H9 (cell line): ENCODE measurements at regions not wholly inside any gene's neighbourhood (a gene's known extent, or its start where the extent isn't known, plus 50 kb on each side); places are given as distances from the start of the nearest gene placed in this dataset.

Experiments used
- DNase-seq: peaks from one replicate; pipeline ENCODE4 v3.0.0-alpha.2; 2017
- H2AFZ ChIP-seq: one replicate; pipeline ENCODE4 v1.6.1; 2013; ENCODE audit warnings: mild to moderate bottlenecking, low read length, control low read depth, moderate library complexity
- H2AK5ac ChIP-seq: 2 replicates; pipeline ENCODE4 v1.6.1; 2013; ENCODE audit warnings: low read length, control low read depth, mixed read lengths; ENCODE audit not compliant: insufficient read length
- H2BK120ac ChIP-seq: one replicate; pipeline ENCODE4 v1.6.1; 2013; ENCODE audit warnings: low read depth, mild to moderate bottlenecking, low read length, control low read depth, inconsistent platforms; ENCODE audit not compliant: poor library complexity, severe bottlenecking
- H2BK12ac ChIP-seq: 2 replicates; pipeline ENCODE4 v1.6.1; 2013; ENCODE audit warnings: low read length, control low read depth, mixed read lengths, low read depth; ENCODE audit not compliant: insufficient read length
- H2BK15ac ChIP-seq: 2 replicates; pipeline ENCODE4 v1.6.1; 2013; ENCODE audit warnings: low read depth, low read length, control low read depth
- H2BK20ac ChIP-seq: one replicate; pipeline ENCODE4 v1.6.1; 2013; ENCODE audit warnings: low read depth, mild to moderate bottlenecking, low read length, control low read depth, inconsistent platforms; ENCODE audit not compliant: poor library complexity, severe bottlenecking
- H2BK5ac ChIP-seq: 2 replicates; pipeline ENCODE4 v1.6.1; 2013; ENCODE audit warnings: low read length, control low read depth, mixed read lengths; ENCODE audit not compliant: insufficient read length
- H3K14ac ChIP-seq: 2 replicates; pipeline ENCODE4 v1.6.1; 2013; ENCODE audit warnings: low read length, control low read depth; ENCODE audit not compliant: insufficient read depth
- H3K18ac ChIP-seq: 2 replicates; pipeline ENCODE4 v1.6.1; 2013; ENCODE audit warnings: low read depth, mild to moderate bottlenecking, mixed read lengths, low read length, control low read depth; ENCODE audit not compliant: insufficient read length
- H3K23ac ChIP-seq: 2 replicates; pipeline ENCODE4 v1.6.1; 2013; ENCODE audit warnings: low read length, control low read depth, mixed read lengths, low read depth; ENCODE audit not compliant: insufficient read length
- H3K23me2 ChIP-seq: 2 replicates; pipeline ENCODE4 v1.6.1; 2013; ENCODE audit warnings: low read depth, mild to moderate bottlenecking, mixed read lengths, low read length, control low read depth; ENCODE audit not compliant: insufficient read length, poor library complexity, severe bottlenecking
- H3K27ac ChIP-seq: 2 replicates; pipeline ENCODE4 v1.5.1; 2013; ENCODE audit warnings: low read length, control low read depth, mixed read lengths, low read depth; ENCODE audit not compliant: insufficient read length
- H3K27me3 ChIP-seq: 2 replicates; pipeline ENCODE4 v1.6.1; 2013; ENCODE audit warnings: low read length, control low read depth, inconsistent platforms; ENCODE audit not compliant: insufficient read depth
- H3K4ac ChIP-seq: 2 replicates; pipeline ENCODE4 v1.6.1; 2013; ENCODE audit warnings: low read depth, mild to moderate bottlenecking, control low read depth, inconsistent platforms, low read length, moderate library complexity
- H3K4me1 ChIP-seq: 2 replicates; pipeline ENCODE4 v1.6.1; 2013; ENCODE audit warnings: low read length, control low read depth, inconsistent platforms; ENCODE audit not compliant: insufficient read depth
- H3K4me2 ChIP-seq: 2 replicates; pipeline ENCODE4 v1.6.1; 2013; ENCODE audit warnings: low read length, control low read depth, mixed read lengths; ENCODE audit not compliant: insufficient read length, insufficient read depth
- H3K56ac ChIP-seq: 2 replicates; pipeline ENCODE4 v1.6.1; 2013; ENCODE audit warnings: low read depth, mild to moderate bottlenecking, mixed read lengths, low read length, control low read depth; ENCODE audit not compliant: insufficient read length
- H3K79me1 ChIP-seq: 2 replicates; pipeline ENCODE4 v1.6.1; 2013; ENCODE audit warnings: low read depth, mild to moderate bottlenecking, moderate library complexity, low read length, control low read depth, inconsistent platforms; ENCODE audit not compliant: insufficient read depth, poor library complexity, severe bottlenecking
- H3K79me2 ChIP-seq: 2 replicates; pipeline ENCODE4 v1.6.1; 2013; ENCODE audit warnings: low read length, control low read depth, inconsistent platforms; ENCODE audit not compliant: insufficient read depth
- H3K9ac ChIP-seq: 2 replicates; pipeline ENCODE4 v1.6.1; 2013; ENCODE audit warnings: low read length, control low read depth, mixed read lengths; ENCODE audit not compliant: insufficient read length; ENCODE audit errors: extremely low read depth
- H3K9me3 ChIP-seq: one replicate; pipeline ENCODE4 v1.6.1; 2013; ENCODE audit warnings: low read depth, low read length, inconsistent platforms; ENCODE audit not compliant: control insufficient read depth
- H3T11ph ChIP-seq: one replicate; pipeline ENCODE4 v1.6.1; 2013; ENCODE audit warnings: mild to moderate bottlenecking, low read length, control low read depth, inconsistent platforms
- H4K20me1 ChIP-seq: one replicate; pipeline ENCODE4 v1.6.1; 2013; ENCODE audit not compliant: control insufficient read depth, insufficient read length, insufficient read depth
- H4K5ac ChIP-seq: 2 replicates; pipeline ENCODE4 v1.6.1; 2013; ENCODE audit warnings: low read depth, mild to moderate bottlenecking, mixed read lengths, low read length, control low read depth; ENCODE audit not compliant: insufficient read length
- H4K8ac ChIP-seq: replicated peaks from 2 replicates; pipeline ENCODE4 v1.6.1; 2013; ENCODE audit warnings: low read length, control low read depth, mixed read lengths, low read depth; ENCODE audit not compliant: insufficient read length
- H4K91ac ChIP-seq: 2 replicates; pipeline ENCODE4 v1.6.1; 2013; ENCODE audit warnings: low read depth, mild to moderate bottlenecking, moderate library complexity, mixed read lengths, low read length, control low read depth; ENCODE audit not compliant: insufficient read length
- H3K27ac Mint-ChIP-seq, 3 experiments: 2 replicates in 2 of 3; 3 replicates in 1 of 3; pipeline ENCODE4 v1.8.0; 2020 to 2021; ENCODE audit warnings: mixed read lengths in 3 of 3, mild to moderate bottlenecking in 1 of 3, moderate library complexity in 1 of 3
- H3K27me3 Mint-ChIP-seq: 2 replicates; pipeline ENCODE4 v1.8.0; 2021; ENCODE audit warnings: low read depth, mild to moderate bottlenecking, moderate library complexity, mixed read lengths
- H3K36me3 Mint-ChIP-seq, 3 experiments: 2 replicates in 2 of 3; 3 replicates in 1 of 3; pipeline ENCODE4 v1.8.0; 2020 to 2021; ENCODE audit warnings: low read depth in 3 of 3, mixed read lengths in 3 of 3; ENCODE audit not compliant: insufficient read depth in 1 of 3
- H3K4me1 Mint-ChIP-seq, 2 experiments: 2 replicates each; pipeline ENCODE4 v1.8.0; 2020; ENCODE audit warnings: mixed read lengths in 2 of 2
- H3K4me3 Mint-ChIP-seq, 2 experiments: 2 replicates in 1 of 2; 3 replicates in 1 of 2; pipeline ENCODE4 v1.8.0; 2020 to 2021; ENCODE audit warnings: mild to moderate bottlenecking in 2 of 2, mixed read lengths in 2 of 2, moderate library complexity in 1 of 2
- H3K9me3 Mint-ChIP-seq, 2 experiments: 2 replicates in 1 of 2; 3 replicates in 1 of 2; pipeline ENCODE4 v1.8.0; 2020; ENCODE audit warnings: mild to moderate bottlenecking in 2 of 2, mixed read lengths in 2 of 2, moderate library complexity in 1 of 2
- CTCF ChIP-seq: fragments of 200-600 bp; sonication (generic); conservative IDR thresholded peaks from 3 replicates; pipeline ENCODE4 v1.8.0; 2021; ENCODE audit warnings: antibody characterized with exemption, mild to moderate bottlenecking
- WGBS: extraction: QIAGEN DNeasy Blood & Tissue Kit; methylation state at CpG from one replicate; pipeline ENCODE4 v1.1.7; 2013; ENCODE audit warnings: missing lambda C conversion rate, low lambda C conversion rate, mixed read lengths; ENCODE audit not compliant: insufficient read length; ENCODE audit errors: extremely low coverage; 5-methylcytosine and 5-hydroxymethylcytosine counted together

GRCh38 chr22:48065892-48066291 is 1303.4 kb downstream of the TBC1D22A start:
- Histone ChIP-seq H3K23ac (no peak overlapping the region), H2BK12ac (no peak overlapping the region), H3K4me2 (no peak overlapping the region), H3K9ac (no peak overlapping the region), H3K27ac (no peak overlapping the region), H2AK5ac (no peak overlapping the region), H3K79me2 (no peaks in the 10 kb centered on the region), H2BK5ac (no peak overlapping the region), H3K18ac (no peak overlapping the region), H4K5ac (no peak overlapping the region), H4K8ac (no peak overlapping the region), H2BK15ac (no peak overlapping the region), H2BK120ac (no peak overlapping the region), H3K4ac (no peak overlapping the region), H3K56ac (no peak overlapping the region), H2BK20ac (no peak overlapping the region), H3K23me2 (no peaks in the 10 kb centered on the region), H3K14ac (no peak overlapping the region; the same call in 1 of the 2 replicates), H3K4me1 (no peaks in the 10 kb centered on the region), H3K9me3 (no peaks in the 10 kb centered on the region), H3T11ph (no peak overlapping the region), H3K27me3 (no peaks in the 10 kb centered on the region), H3K79me1 (no peaks in the 10 kb centered on the region), H2AFZ (no peak overlapping the region), H4K91ac (no peak overlapping the region), H4K20me1 (no peaks in the 10 kb centered on the region)
- TF ChIP-seq CTCF: no peak
- WGBS: no CpG with 5 or more reads among the region's 7 CpGs
- Mint-ChIP-seq H3K9me3 (peaks cover 2 to 3% of the 10 kb centered on the region in 2 experiments; a peak in 3 of 5 replicates), H3K4me3 (no peak overlapping the region), H3K27me3 (peaks cover 1% of the 10 kb centered on the region; the same call in 1 of the 2 replicates), H3K4me1 (peaks cover 4% of the 10 kb centered on the region in 2 experiments), H3K27ac (no peak overlapping the region), H3K36me3 (peaks cover 0 to 12% (median 3%) of the 10 kb centered on the region in 3 experiments; a peak in 4 of 7 replicates)
- no peak for DNase-seq
